ENCODE measurements at regions not wholly inside any gene's neighbourhood (a gene's known extent, or its start where the extent isn't known, plus 50 kb on each side); places are given as distances from the start of the nearest gene placed in this dataset.

- TF ChIP-seq CTCF (IDR thresholded peaks at IDR 0.05), result no peak
- no peak for TF ChIP-seq POLR2A (IDR thresholded peaks at IDR 0.05; ENCODE audit: low read depth)
Observed at GRCh38 chr4:160299177-160299576, 1196.3 kb downstream of the RAPGEF2 start.

All from esophagus muscularis mucosa (tissue), 3 donors.